ENCODE measurements at regions not wholly inside any gene's neighbourhood (a gene's known extent, or its start where the extent isn't known, plus 50 kb on each side); places are given as distances from the start of the nearest gene placed in this dataset.
A peak's percentile ranks its signal among the peaks of the same experiment; 100 is the strongest.

GRCh38 chr15:97027772-97028171 lies 697.3 kb downstream of the NR2F2 start:
- no peak for DNase-seq (ENCODE audit: low spot score)
- H4K91ac ChIP-seq (ENCODE audit: low read depth, low read length, poor library complexity), result no peak overlapping the region
- no peak overlapping the region for H2BK12ac ChIP-seq (ENCODE audit: low read length)
- no peaks in the 10 kb centered on the region for H3K79me1 ChIP-seq (ENCODE audit: low read depth, low read length)
- WGBS, 2 donors (ENCODE audit: extremely low coverage in 2 of 2, insufficient read length in 2 of 2, insufficient replicate concordance in 1 of 2), result no CpG with 5 or more reads among the region's 2 CpGs
- no peak overlapping the region for H3K4me3 ChIP-seq (ENCODE audit: low read length in 2 of 2)
- no peak overlapping the region for H2BK15ac ChIP-seq (ENCODE audit: low read length)
- no peaks in the 10 kb centered on the region for H3K27me3 ChIP-seq (ENCODE audit: control insufficient read depth in 3 of 3, insufficient read depth in 3 of 3, low read depth in 1 of 3, low read length in 3 of 3)
- H3K23ac ChIP-seq (ENCODE audit: low read depth, low read length, poor library complexity), result no peak overlapping the region
- no peak overlapping the region for H2BK120ac ChIP-seq (ENCODE audit: low read depth, low read length)
- H3K4me2 ChIP-seq (ENCODE audit: insufficient read depth, low read length, poor library complexity, severe bottlenecking), result no peak overlapping the region
- no peak overlapping the region for H3K18ac ChIP-seq (ENCODE audit: low read length)
- H4K8ac ChIP-seq (ENCODE audit: low read depth, low read length), result no peak overlapping the region
- no peak overlapping the region for H2AK5ac ChIP-seq (ENCODE audit: low read depth, low read length)
- H3K4ac ChIP-seq (ENCODE audit: low read length), result no peak overlapping the region
- no peak overlapping the region for H3K14ac ChIP-seq (ENCODE audit: low read length)
- H2AFZ ChIP-seq (ENCODE audit: low read length), result no peak overlapping the region
- peaks cover 0 to 7% of the 10 kb centered on the region in 2 donors for H3K4me1 ChIP-seq (ENCODE audit: control insufficient read depth in 2 of 2, insufficient read depth in 1 of 2, low read depth in 1 of 2, low read length in 2 of 2)
- H3K9me3 ChIP-seq (replicated peaks in 1 of 2; ENCODE audit: control insufficient read depth in 2 of 2, insufficient read depth in 1 of 2, low read depth in 1 of 2, low read length in 2 of 2), result peaks cover 3 to 18% of the 10 kb centered on the region in 2 donors
- no peak overlapping the region for H3K9ac ChIP-seq (ENCODE audit: low read depth, low read length, poor library complexity)
- H3K27ac ChIP-seq (replicated peaks; ENCODE audit: low read length), result no peak overlapping the region
- no peak overlapping the region for H2BK5ac ChIP-seq (ENCODE audit: low read length)
- no peaks in the 10 kb centered on the region for H3K36me3 ChIP-seq (replicated peaks in 1 of 2; ENCODE audit: control insufficient read depth in 2 of 2, insufficient read depth in 2 of 2, low read length in 2 of 2)

- Histone ChIP-seq H2BK15ac (ENCODE audit: low read length) (no peak overlapping the region), H3K23ac (ENCODE audit: low read depth, low read length, poor library complexity) (no peak overlapping the region), H2AFZ (ENCODE audit: low read length) (no peak overlapping the region), H2BK12ac (ENCODE audit: low read length) (no peak overlapping the region), H3K79me1 (ENCODE audit: low read depth, low read length) (no peaks in the 10 kb centered on the region), H3K14ac (ENCODE audit: low read length) (no peak overlapping the region), H4K8ac (ENCODE audit: low read depth, low read length) (no peak overlapping the region), H3K18ac (ENCODE audit: low read length) (no peak overlapping the region), H3K4me1 (ENCODE audit: control insufficient read depth in 2 of 2, insufficient read depth in 1 of 2, low read depth in 1 of 2, low read length in 2 of 2) (no peaks in the 10 kb centered on the region), H3K27me3 (ENCODE audit: control insufficient read depth in 3 of 3, insufficient read depth in 3 of 3, low read depth in 1 of 3, low read length in 3 of 3) (no peaks in the 10 kb centered on the region), H3K9ac (ENCODE audit: low read depth, low read length, poor library complexity) (no peak overlapping the region), H3K4me3 (ENCODE audit: low read length in 2 of 2) (no peak overlapping the region), H2AK5ac (ENCODE audit: low read depth, low read length) (no peak overlapping the region), H3K4ac (ENCODE audit: low read length) (no peak overlapping the region), H3K36me3 (replicated peaks in 1 of 2; ENCODE audit: control insufficient read depth in 2 of 2, insufficient read depth in 2 of 2, low read length in 2 of 2) (no peaks in the 10 kb centered on the region), H3K4me2 (ENCODE audit: insufficient read depth, low read length, poor library complexity, severe bottlenecking) (no peak overlapping the region), H2BK120ac (ENCODE audit: low read depth, low read length) (no peak overlapping the region), H3K27ac (replicated peaks; ENCODE audit: low read length) (no peak overlapping the region), H3K9me3 (replicated peaks in 1 of 2; ENCODE audit: control insufficient read depth in 2 of 2, insufficient read depth in 1 of 2, low read depth in 1 of 2, low read length in 2 of 2) (peaks cover 3 to 21% of the 10 kb centered on the region in 2 donors), H2BK5ac (ENCODE audit: low read length) (no peak overlapping the region), H4K91ac (ENCODE audit: low read depth, low read length, poor library complexity) (no peak overlapping the region)
- no peak for DNase-seq (ENCODE audit: low spot score)
- no CpG with 5 or more reads among the region's 2 CpGs for WGBS, 2 donors (ENCODE audit: extremely low coverage in 2 of 2, insufficient read length in 2 of 2, insufficient replicate concordance in 1 of 2)
Observed at GRCh38 chr15:97030251-97030650, 699.8 kb downstream of the NR2F2 start.

- WGBS, 2 donors (ENCODE audit: extremely low coverage in 2 of 2, insufficient read length in 2 of 2, insufficient replicate concordance in 1 of 2), result no CpG with 5 or more reads among the region's 3 CpGs
- H3K27ac ChIP-seq (replicated peaks; ENCODE audit: low read length), result no peak overlapping the region
Observed at GRCh38 chr15:97036301-97036700, 705.8 kb downstream of the NR2F2 start.

GRCh38 chr15:97037080-97037479 lies 706.6 kb downstream of the NR2F2 start:
- Histone ChIP-seq H2AFZ (ENCODE audit: low read length) (peak overlapping the region; percentile 73), H3K79me1 (ENCODE audit: low read depth, low read length) (no peaks in the 10 kb centered on the region), H3K27ac (replicated peaks; ENCODE audit: low read length) (no peak overlapping the region), H2BK12ac (ENCODE audit: low read length) (no peak overlapping the region), H2BK5ac (ENCODE audit: low read length) (no peak overlapping the region), H3K4me2 (ENCODE audit: insufficient read depth, low read length, poor library complexity, severe bottlenecking) (no peak overlapping the region), H3K9me3 (replicated peaks in 1 of 2; ENCODE audit: control insufficient read depth in 2 of 2, insufficient read depth in 1 of 2, low read depth in 1 of 2, low read length in 2 of 2) (peaks cover 0 to 17% of the 10 kb centered on the region in 2 donors), H3K14ac (ENCODE audit: low read length) (no peak overlapping the region), H3K23ac (ENCODE audit: low read depth, low read length, poor library complexity) (no peak overlapping the region), H3K4me3 (ENCODE audit: low read length in 2 of 2) (no peak overlapping the region), H3K4ac (ENCODE audit: low read length) (no peak overlapping the region), H2AK5ac (ENCODE audit: low read depth, low read length) (no peak overlapping the region), H3K9ac (ENCODE audit: low read depth, low read length, poor library complexity) (no peak overlapping the region), H3K18ac (ENCODE audit: low read length) (no peak overlapping the region), H3K27me3 (ENCODE audit: control insufficient read depth in 3 of 3, insufficient read depth in 3 of 3, low read depth in 1 of 3, low read length in 3 of 3) (no peaks in the 10 kb centered on the region), H3K4me1 (ENCODE audit: control insufficient read depth in 2 of 2, insufficient read depth in 1 of 2, low read depth in 1 of 2, low read length in 2 of 2) (peaks cover 0 to 8% of the 10 kb centered on the region in 2 donors), H2BK15ac (ENCODE audit: low read length) (no peak overlapping the region), H2BK120ac (ENCODE audit: low read depth, low read length) (no peak overlapping the region), H4K91ac (ENCODE audit: low read depth, low read length, poor library complexity) (no peak overlapping the region), H3K36me3 (replicated peaks in 1 of 2; ENCODE audit: control insufficient read depth in 2 of 2, insufficient read depth in 2 of 2, low read length in 2 of 2) (no peaks in the 10 kb centered on the region), H4K8ac (ENCODE audit: low read depth, low read length) (no peak overlapping the region)
- no CpG with 5 or more reads among the region's 1 CpG for WGBS, 2 donors (ENCODE audit: extremely low coverage in 2 of 2, insufficient read length in 2 of 2, insufficient replicate concordance in 1 of 2)
- no peak for DNase-seq (ENCODE audit: low spot score)

More at GRCh38 chr15:97036301-97036700, 705.8 kb downstream of the NR2F2 start:
- Histone ChIP-seq H2BK5ac (ENCODE audit: low read length) (no peak overlapping the region), H4K8ac (ENCODE audit: low read depth, low read length) (no peak overlapping the region), H3K4me2 (ENCODE audit: insufficient read depth, low read length, poor library complexity, severe bottlenecking) (no peak overlapping the region), H3K9me3 (replicated peaks in 1 of 2; ENCODE audit: control insufficient read depth in 2 of 2, insufficient read depth in 1 of 2, low read depth in 1 of 2, low read length in 2 of 2) (peaks cover 0 to 17% of the 10 kb centered on the region in 2 donors), H2BK12ac (ENCODE audit: low read length) (no peak overlapping the region), H3K4me3 (ENCODE audit: low read length in 2 of 2) (no peak overlapping the region), H3K4ac (ENCODE audit: low read length) (no peak overlapping the region), H3K9ac (ENCODE audit: low read depth, low read length, poor library complexity) (no peak overlapping the region), H2AFZ (ENCODE audit: low read length) (peak overlapping the region; percentile 73), H3K36me3 (replicated peaks in 1 of 2; ENCODE audit: control insufficient read depth in 2 of 2, insufficient read depth in 2 of 2, low read length in 2 of 2) (no peaks in the 10 kb centered on the region), H3K27me3 (ENCODE audit: control insufficient read depth in 3 of 3, insufficient read depth in 3 of 3, low read depth in 1 of 3, low read length in 3 of 3) (no peaks in the 10 kb centered on the region), H2AK5ac (ENCODE audit: low read depth, low read length) (no peak overlapping the region), H2BK120ac (ENCODE audit: low read depth, low read length) (no peak overlapping the region), H3K14ac (ENCODE audit: low read length) (no peak overlapping the region), H2BK15ac (ENCODE audit: low read length) (no peak overlapping the region), H3K18ac (ENCODE audit: low read length) (no peak overlapping the region), H3K23ac (ENCODE audit: low read depth, low read length, poor library complexity) (no peak overlapping the region), H4K91ac (ENCODE audit: low read depth, low read length, poor library complexity) (no peak overlapping the region), H3K4me1 (ENCODE audit: control insufficient read depth in 2 of 2, insufficient read depth in 1 of 2, low read depth in 1 of 2, low read length in 2 of 2) (peaks cover 0 to 8% of the 10 kb centered on the region in 2 donors), H3K79me1 (ENCODE audit: low read depth, low read length) (no peaks in the 10 kb centered on the region)
- DNase-seq (ENCODE audit: low spot score), result no peak
